Left ventricle myocardium inferior (tissue), 1 donor: ENCODE measurements at regions not wholly inside any gene's neighbourhood (a gene's known extent, or its start where the extent isn't known, plus 50 kb on each side); places are given as distances from the start of the nearest gene placed in this dataset.

Source experiments
- DNase-seq: peaks from one replicate; pipeline ENCODE4 v3.0.0-alpha.2; 2020
- H3K27ac ChIP-seq: fragments of 200-600 bp; replicated peaks from 2 replicates; pipeline ENCODE4 v1.8.0; 2021
- H3K27me3 ChIP-seq: fragments of 200-600 bp; 2 replicates; pipeline ENCODE4 v1.8.0; 2021; ENCODE audit warnings: low read depth
- H3K36me3 ChIP-seq: fragments of 200-600 bp; 2 replicates; pipeline ENCODE4 v1.8.0; 2021
- H3K4me1 ChIP-seq: fragments of 200-600 bp; 2 replicates; pipeline ENCODE4 v1.8.0; 2021
- H3K4me3 ChIP-seq: fragments of 200-600 bp; 2 replicates; pipeline ENCODE4 v1.8.0; 2021; ENCODE audit warnings: mild to moderate bottlenecking, moderate library complexity
- H3K9me3 ChIP-seq: fragments of 200-600 bp; replicated peaks from 2 replicates; pipeline ENCODE4 v1.8.0; 2021
- intact Hi-C: fragments of 100-400 bp; cut with micrococcal nuclease; formaldehyde crosslinking; loops from one replicate; pipeline ENCODE4 v1.11.0; 2022
- TF ChIP-seq, protein P1 (sequence below): fragments of 200-600 bp; IDR thresholded peaks from 2 replicates; pipeline ENCODE4 v1.8.0; 2021; ENCODE audit warnings: antibody characterized with exemption, mild to moderate bottlenecking, borderline replicate concordance
- donor health status: DM: no; HTN: yes; CAD: no; lungs with severe emphysema.

DNA sequence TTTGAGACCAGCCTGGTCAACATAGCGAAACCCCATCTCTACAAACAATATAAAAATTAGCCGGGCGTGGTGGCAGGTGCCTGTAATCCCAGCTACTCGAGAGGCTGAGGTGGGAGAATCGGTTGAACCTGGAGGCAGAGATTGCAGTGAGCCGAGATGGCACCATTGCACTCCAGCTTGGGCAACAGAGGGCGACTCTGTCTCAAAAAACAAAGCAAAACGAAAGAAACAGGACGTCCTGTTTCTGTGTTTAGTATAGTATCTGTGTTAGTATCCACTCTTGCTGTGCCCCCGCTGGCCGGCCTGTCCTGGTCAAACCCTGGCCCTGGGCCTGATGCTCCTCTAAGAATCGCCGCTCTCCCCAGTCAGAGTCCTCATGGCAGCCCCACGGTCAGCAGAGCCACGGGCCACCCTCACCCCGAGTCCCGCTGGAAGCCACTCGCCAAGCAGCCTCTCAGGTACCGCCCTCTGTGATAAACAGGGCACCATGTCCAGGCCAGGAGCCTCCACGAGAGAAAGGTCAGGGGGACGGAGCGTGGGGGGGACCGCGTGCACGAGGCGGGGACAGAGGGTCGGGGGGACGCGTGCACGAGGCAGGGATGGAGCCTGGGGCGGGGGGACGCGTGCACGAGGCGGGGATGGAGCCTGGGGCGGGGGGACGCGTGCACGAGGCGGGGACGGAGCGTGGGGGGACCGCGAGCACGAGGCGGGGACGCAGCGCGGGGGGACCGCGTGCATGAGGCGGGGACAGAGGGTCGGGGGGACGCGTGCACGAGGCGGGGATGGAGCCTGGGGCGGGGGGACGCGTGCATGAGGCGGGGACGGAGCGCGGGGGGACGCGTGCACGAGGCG lies 384.5 kb downstream of the SMOC2 start:
- no peaks in the 10 kb centered on the region for H3K9me3 ChIP-seq

DNA sequence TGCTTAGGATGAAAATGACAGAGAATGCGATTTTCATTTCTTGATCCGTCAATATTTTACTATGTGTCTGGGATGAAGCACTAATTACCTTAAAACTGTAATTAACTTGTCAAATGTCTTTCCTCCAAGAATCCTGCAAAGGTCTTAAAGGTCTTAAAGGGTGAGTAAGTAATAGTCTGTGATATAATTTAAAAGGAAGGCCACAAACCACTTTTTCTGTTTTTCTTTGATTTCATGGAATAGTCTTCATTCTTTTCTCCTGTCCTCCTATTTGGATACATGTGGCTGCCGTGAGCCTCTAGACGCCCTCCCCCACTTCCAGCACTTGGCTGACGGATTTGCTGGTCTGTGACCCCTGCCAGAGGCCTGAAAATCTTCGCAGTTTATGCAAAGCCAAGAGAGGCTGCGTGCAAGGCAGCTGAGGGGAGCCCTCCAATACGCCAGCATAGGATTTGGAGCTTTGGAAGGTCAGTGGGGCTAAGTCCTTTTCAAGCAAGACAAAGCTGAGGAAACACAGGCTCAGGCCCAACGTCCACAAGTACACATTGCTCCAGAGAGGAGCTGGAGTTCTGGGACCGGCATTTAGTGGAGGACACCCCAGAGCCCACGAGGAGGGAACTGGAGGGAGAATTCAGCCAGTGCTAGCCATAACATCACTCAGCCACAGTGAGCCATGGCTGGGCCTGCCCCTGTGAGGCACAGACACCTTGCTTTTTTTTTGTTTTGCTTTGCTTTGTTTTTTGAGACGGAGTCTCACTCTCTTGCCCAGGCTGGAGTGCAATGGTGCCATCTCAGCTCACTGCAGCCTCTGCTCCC lies 382.6 kb downstream of the SMOC2 start:
- Histone ChIP-seq H3K9me3 (peaks cover 3% of the 10 kb centered on the region), H3K4me3 (no peak overlapping the region), H3K36me3 (no peaks in the 10 kb centered on the region), H3K27me3 (peaks cover 6% of the 10 kb centered on the region), H3K27ac (no peak overlapping the region), H3K4me1 (no peaks in the 10 kb centered on the region)
- intact Hi-C loops = no loop called here
- TF ChIP-seq, protein P1, sequence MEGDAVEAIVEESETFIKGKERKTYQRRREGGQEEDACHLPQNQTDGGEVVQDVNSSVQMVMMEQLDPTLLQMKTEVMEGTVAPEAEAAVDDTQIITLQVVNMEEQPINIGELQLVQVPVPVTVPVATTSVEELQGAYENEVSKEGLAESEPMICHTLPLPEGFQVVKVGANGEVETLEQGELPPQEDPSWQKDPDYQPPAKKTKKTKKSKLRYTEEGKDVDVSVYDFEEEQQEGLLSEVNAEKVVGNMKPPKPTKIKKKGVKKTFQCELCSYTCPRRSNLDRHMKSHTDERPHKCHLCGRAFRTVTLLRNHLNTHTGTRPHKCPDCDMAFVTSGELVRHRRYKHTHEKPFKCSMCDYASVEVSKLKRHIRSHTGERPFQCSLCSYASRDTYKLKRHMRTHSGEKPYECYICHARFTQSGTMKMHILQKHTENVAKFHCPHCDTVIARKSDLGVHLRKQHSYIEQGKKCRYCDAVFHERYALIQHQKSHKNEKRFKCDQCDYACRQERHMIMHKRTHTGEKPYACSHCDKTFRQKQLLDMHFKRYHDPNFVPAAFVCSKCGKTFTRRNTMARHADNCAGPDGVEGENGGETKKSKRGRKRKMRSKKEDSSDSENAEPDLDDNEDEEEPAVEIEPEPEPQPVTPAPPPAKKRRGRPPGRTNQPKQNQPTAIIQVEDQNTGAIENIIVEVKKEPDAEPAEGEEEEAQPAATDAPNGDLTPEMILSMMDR = no peak
- no peak for DNase-seq

More for the DNA sequence above, 384.5 kb downstream of the SMOC2 start:
- Histone ChIP-seq H3K27me3 (peaks cover 3% of the 10 kb centered on the region), H3K4me1 (no peaks in the 10 kb centered on the region), H3K4me3 (no peak overlapping the region), H3K27ac (no peak overlapping the region), H3K36me3 (no peaks in the 10 kb centered on the region)
- TF ChIP-seq, protein P1 = no peak
- no peak for DNase-seq
- intact Hi-C loops = no loop called here

DNA sequence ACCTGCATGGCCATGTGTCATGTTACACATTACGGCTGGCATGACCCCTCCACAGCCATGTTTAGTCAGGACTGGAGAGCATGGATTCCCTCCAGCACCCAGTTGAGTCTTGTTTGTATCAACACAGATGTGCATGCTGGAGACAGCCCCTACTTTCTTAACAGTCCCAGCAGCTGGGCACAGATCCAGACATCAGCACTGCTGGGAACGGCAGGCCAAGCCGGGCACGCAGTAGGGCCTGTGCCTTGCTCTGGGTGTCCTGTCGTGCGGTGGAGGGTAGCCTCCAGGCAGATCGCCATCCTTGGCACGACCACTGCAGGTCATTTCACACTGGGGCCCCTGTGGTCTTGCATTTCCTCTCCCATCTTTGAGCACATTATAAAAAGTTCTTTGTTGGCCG lies 381.4 kb downstream of the SMOC2 start:
- DNase-seq = no peak
- intact Hi-C loops = no loop called here

DNA sequence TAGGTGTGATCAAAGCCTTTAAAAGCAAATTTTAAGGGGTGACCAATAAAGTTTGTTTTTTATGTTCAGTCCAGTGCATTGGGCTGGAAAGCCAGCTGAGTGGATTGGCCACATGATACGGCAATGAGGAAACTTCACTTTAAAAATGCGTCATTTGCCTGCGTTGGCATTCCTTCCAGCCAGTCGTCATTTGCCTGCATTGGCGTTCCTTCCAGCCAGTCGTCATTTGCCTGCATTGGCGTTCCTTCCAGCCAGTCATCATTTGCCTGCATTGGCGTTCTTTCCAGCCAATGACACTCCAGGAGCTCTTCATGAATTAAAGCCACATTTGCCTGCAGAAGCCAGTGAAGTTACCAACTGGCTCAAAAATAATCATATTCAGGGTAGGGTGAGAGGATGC lies 378.6 kb downstream of the SMOC2 start:
- DNase-seq = no peak
- intact Hi-C loops = no loop called here
- TF ChIP-seq, protein P1 = no peak
- peaks cover 26% of the 10 kb centered on the region for H3K9me3 ChIP-seq
- no peak overlapping the region for H3K4me3 ChIP-seq
- peaks cover 5% of the 10 kb centered on the region for H3K27me3 ChIP-seq
- H3K4me1 ChIP-seq = no peaks in the 10 kb centered on the region
- H3K27ac ChIP-seq = no peak overlapping the region
- H3K36me3 ChIP-seq = no peaks in the 10 kb centered on the region

More for the DNA sequence above, 381.4 kb downstream of the SMOC2 start:
- TF ChIP-seq, protein P1 = no peak
- Histone ChIP-seq H3K4me1 (no peaks in the 10 kb centered on the region), H3K27ac (no peak overlapping the region), H3K36me3 (no peaks in the 10 kb centered on the region), H3K9me3 (peaks cover 15% of the 10 kb centered on the region), H3K4me3 (no peak overlapping the region), H3K27me3 (peaks cover 6% of the 10 kb centered on the region)

DNA sequence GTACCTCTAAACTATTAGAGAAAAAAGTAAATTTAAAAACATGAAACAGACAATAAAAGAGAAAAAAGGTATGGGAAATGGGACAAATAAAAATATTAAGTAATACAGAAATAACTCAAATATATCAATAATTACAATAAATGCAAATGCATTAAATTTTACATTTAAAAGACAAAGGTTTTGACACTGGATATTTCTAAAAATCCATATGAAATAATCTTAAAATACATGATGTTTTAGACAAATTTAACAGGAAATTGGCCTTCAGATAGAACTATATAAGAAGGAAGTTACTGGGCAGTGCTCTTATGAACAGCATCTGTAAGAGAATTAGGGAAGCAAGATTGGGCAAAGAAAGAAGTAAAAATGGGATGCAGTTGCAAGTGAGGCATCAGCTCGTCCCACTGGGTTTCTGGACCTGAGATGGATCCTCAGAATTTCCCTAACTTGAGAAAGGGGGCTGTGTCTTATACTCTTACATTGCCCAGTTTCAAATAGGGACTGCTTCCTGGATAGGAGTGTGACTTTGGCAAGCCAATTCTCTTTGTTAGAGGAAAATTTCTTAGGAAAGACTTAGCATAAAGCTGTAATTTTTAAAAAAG lies 376.7 kb downstream of the SMOC2 start:
- H3K27me3 ChIP-seq = peaks cover 3% of the 10 kb centered on the region
- no peak overlapping the region for H3K27ac ChIP-seq
- no peaks in the 10 kb centered on the region for H3K4me1 ChIP-seq
- H3K36me3 ChIP-seq = no peaks in the 10 kb centered on the region
- TF ChIP-seq, protein P1 = no peak
- intact Hi-C loops = no loop called here
- no peak for DNase-seq
- H3K4me3 ChIP-seq = no peak overlapping the region
- H3K9me3 ChIP-seq = peaks cover 26% of the 10 kb centered on the region
